Aorta (tissue), 5 donors: ENCODE measurements at regions not wholly inside any gene's neighbourhood (a gene's known extent, or its start where the extent isn't known, plus 50 kb on each side); places are given as distances from the start of the nearest gene placed in this dataset.
A peak's percentile ranks its signal among the peaks of the same experiment; 100 is the strongest.

Experiments used
- ATAC-seq: fragments of 200-7000 bp; cut with Tn5 transposase; one replicate; pipeline ENCODE4 v1.9.1; 2022; ENCODE audit warnings: moderate library complexity; ENCODE audit not compliant: low FRiP score
- DNase-seq, 2 donors: peaks; one replicate each; pipeline ENCODE4 v3.0.0-alpha.2; 2020
- H3K27ac ChIP-seq, 2 donors: one replicate each; pipeline ENCODE4 v1.5.1; 2013; ENCODE audit warnings: low read length in 2 of 2, mild to moderate bottlenecking in 2 of 2, moderate library complexity in 2 of 2, control low read depth in 1 of 2, inconsistent platforms in 1 of 2, low read depth in 1 of 2
- H3K27me3 ChIP-seq, 2 donors: one replicate each; pipeline ENCODE4 v1.6.1; 2013; ENCODE audit warnings: control low read depth in 1 of 2, low read length in 1 of 2, mild to moderate bottlenecking in 1 of 2, moderate library complexity in 1 of 2; ENCODE audit not compliant: insufficient read depth in 2 of 2, control insufficient read depth in 1 of 2
- H3K36me3 ChIP-seq, 2 donors: one replicate each; pipeline ENCODE4 v1.6.1; 2013; ENCODE audit warnings: control low read depth in 1 of 2, low read length in 1 of 2, mild to moderate bottlenecking in 1 of 2; ENCODE audit not compliant: insufficient read depth in 2 of 2, control insufficient read depth in 1 of 2
- H3K4me1 ChIP-seq, 2 donors: one replicate each; pipeline ENCODE4 v1.6.1; 2013; ENCODE audit warnings: low read length in 2 of 2, control low read depth in 1 of 2, mild to moderate bottlenecking in 1 of 2, moderate library complexity in 1 of 2; ENCODE audit not compliant: insufficient read depth in 2 of 2, control insufficient read depth in 1 of 2
- H3K4me3 ChIP-seq, 2 donors: one replicate each; pipeline ENCODE4 v1.5.1; 2013; ENCODE audit warnings: low read length in 2 of 2, control low read depth in 1 of 2, mild to moderate bottlenecking in 1 of 2
- H3K9me3 ChIP-seq: one replicate; pipeline ENCODE4 v1.6.1; 2013; ENCODE audit warnings: mild to moderate bottlenecking, low read length; ENCODE audit not compliant: control insufficient read depth
- WGBS, 2 donors: extraction: QIAGEN DNeasy Blood & Tissue Kit; methylation state at CpG; one replicate each; pipeline ENCODE4 v1.1.7; 2013; 5-methylcytosine and 5-hydroxymethylcytosine counted together
- intact Hi-C, 2 donors: fragments of 100-400 bp; cut with DNase I; formaldehyde crosslinking; loops; one replicate each; pipeline versions ENCODE4 v1.14.2 to v1.15.0; 2022
- donor health status: healthy with polysubstance abuse.
- donor health status: Bipolar disorder and iron deficiency.
- donor health status: DM: no; HTN: no; CAD: no.
- donor health status: DM: no; HTN: no; CAD: no.
- donor health status: DM: yes; HTN: yes; CAD: no.

- no peak overlapping the region for H3K4me3 ChIP-seq
- no peak overlapping the region for H3K27ac ChIP-seq
- no peaks in the 10 kb centered on the region for H3K27me3 ChIP-seq
- DNase-seq (no peak), ATAC-seq (no peak)
- intact Hi-C loops: loop anchor here in 1 of 2 donors (5.0 kb wide), 1 partner anchor 441 kb away; no protein-coding TSS in a partner anchor
- no peaks in the 10 kb centered on the region for H3K36me3 ChIP-seq
- no peaks in the 10 kb centered on the region for H3K9me3 ChIP-seq
- H3K4me1 ChIP-seq: no peaks in the 10 kb centered on the region
Observed at GRCh38 chr4:74667944-74668343, 126.4 kb downstream of the BTC start.

- intact Hi-C loops: loop anchor here (5.0 kb wide), 3 partner anchors 132 to 442 kb away; no protein-coding TSS in a partner anchor
- no peak for DNase-seq
- Histone ChIP-seq H3K27ac (no peak overlapping the region), H3K4me3 (no peak overlapping the region), H3K9me3 (no peaks in the 10 kb centered on the region), H3K4me1 (no peaks in the 10 kb centered on the region), H3K27me3 (no peaks in the 10 kb centered on the region), H3K36me3 (no peaks in the 10 kb centered on the region)
- no peak for ATAC-seq
- WGBS, 2 donors: 95 to 96% methylated on average over 3 of the region's 3 CpGs
Observed at GRCh38 chr4:74669702-74670101, 124.6 kb downstream of the BTC start.

GRCh38 chr4:74670583-74670982, 123.7 kb downstream of the BTC start:
- ATAC-seq: no peak
- no peak for DNase-seq
- H3K36me3 ChIP-seq: no peaks in the 10 kb centered on the region
- intact Hi-C loops: loop anchor here (5.0 kb wide), 2 partner anchors 133 to 293 kb away; no protein-coding TSS in a partner anchor
- 82 to 83% methylated on average over 1 of the region's 1 CpG for WGBS, 2 donors
- no peak overlapping the region for H3K4me3 ChIP-seq
- H3K27me3 ChIP-seq: no peaks in the 10 kb centered on the region
- no peaks in the 10 kb centered on the region for H3K4me1 ChIP-seq
- no peak overlapping the region for H3K27ac ChIP-seq
- H3K9me3 ChIP-seq: no peaks in the 10 kb centered on the region

GRCh38 chr4:74671080-74671698, 123.1 kb downstream of the BTC start:
- WGBS, 2 donors: 1 to 3% methylated on average over 2 of the region's 2 CpGs
- no peak overlapping the region for H3K27ac ChIP-seq
- intact Hi-C loops: loop anchor here (5.0 kb wide), 2 partner anchors 134 to 294 kb away; no protein-coding TSS in a partner anchor

GRCh38 chr4:74674750-74675149, 119.6 kb downstream of the BTC start:
- no peaks in the 10 kb centered on the region for H3K9me3 ChIP-seq
- H3K4me3 ChIP-seq: no peak overlapping the region
- no peak for ATAC-seq
- no peak for DNase-seq
- no peak overlapping the region for H3K27ac ChIP-seq
- no peaks in the 10 kb centered on the region for H3K4me1 ChIP-seq
- no peaks in the 10 kb centered on the region for H3K27me3 ChIP-seq
- no peaks in the 10 kb centered on the region for H3K36me3 ChIP-seq
- intact Hi-C loops: loop anchor here (2.0 to 5.0 kb wide), 3 partner anchors 137 to 298 kb away; no protein-coding TSS in a partner anchor
- 62 to 74% methylated on average over 1 of the region's 1 CpG for WGBS, 2 donors

More at GRCh38 chr4:74671080-74671698, 123.1 kb downstream of the BTC start:
- ATAC-seq (peak; percentile 62), DNase-seq (no peak)
- Histone ChIP-seq H3K9me3 (no peaks in the 10 kb centered on the region), H3K27me3 (no peaks in the 10 kb centered on the region), H3K4me1 (no peaks in the 10 kb centered on the region), H3K4me3 (no peak overlapping the region), H3K36me3 (no peaks in the 10 kb centered on the region)

GRCh38 chr4:74675673-74676279, 118.5 kb downstream of the BTC start:
- WGBS, 2 donors: 9 to 11% methylated on average over 5 of the region's 5 CpGs
- Histone ChIP-seq H3K4me3 (no peak overlapping the region), H3K36me3 (no peaks in the 10 kb centered on the region), H3K4me1 (no peaks in the 10 kb centered on the region), H3K27ac (no peak overlapping the region), H3K27me3 (no peaks in the 10 kb centered on the region), H3K9me3 (no peaks in the 10 kb centered on the region)
- intact Hi-C loops: loop anchor here in 1 of 2 donors (2.0 kb wide), 1 partner anchor 299 kb away; no protein-coding TSS in a partner anchor
- DNase-seq (no peak), ATAC-seq (no peak)

- ATAC-seq (peak; percentile 79), DNase-seq (peak in 1 of 2 donors; percentile 68)
- Histone ChIP-seq H3K27me3 (no peaks in the 10 kb centered on the region), H3K4me3 (no peak overlapping the region), H3K36me3 (no peaks in the 10 kb centered on the region), H3K27ac (peak overlapping the region in 1 of 2 donors; percentile 52), H3K9me3 (no peaks in the 10 kb centered on the region), H3K4me1 (peaks cover 0 to 2% of the 10 kb centered on the region in 2 donors)
- 0 to 4% methylated on average over 2 of the region's 2 CpGs for WGBS, 2 donors
- intact Hi-C loops: no loop called here
Observed at GRCh38 chr4:74682567-74683359, 111.6 kb downstream of the BTC start.

- H3K4me1 ChIP-seq: peaks cover 1 to 6% of the 10 kb centered on the region in 2 donors
- no peak overlapping the region for H3K4me3 ChIP-seq
- H3K36me3 ChIP-seq: no peaks in the 10 kb centered on the region
- DNase-seq (peak in 1 of 2 donors; percentile 67), ATAC-seq (peak; percentile 74)
- peak overlapping the region; percentile 54 to 57 for H3K27ac ChIP-seq
- no peaks in the 10 kb centered on the region for H3K9me3 ChIP-seq
- WGBS, 2 donors: 2 to 5% methylated on average over 4 of the region's 4 CpGs
- intact Hi-C loops: loop anchor here in 1 of 2 donors (5.0 kb wide), 1 partner anchor 99 kb away; the partner anchor contains the start of gene BTC
- no peaks in the 10 kb centered on the region for H3K27me3 ChIP-seq
Observed at GRCh38 chr4:74692972-74693371, 101.4 kb downstream of the BTC start.
